ENCODE measurements at regions not wholly inside any gene's neighbourhood (a gene's known extent, or its start where the extent isn't known, plus 50 kb on each side); places are given as distances from the start of the nearest gene placed in this dataset.

GRCh38 chr11:32290783-32291182 is 144.6 kb downstream of the WT1 start (continued):
- TF ChIP-seq PRDM4 (CRISPR knock-in tag; IDR thresholded peaks at IDR 0.05; ENCODE audit: borderline replicate concordance), result no peak
- no peak for TF ChIP-seq ZNF432 (CRISPR knock-in tag; IDR thresholded peaks at IDR 0.05; ENCODE audit: borderline replicate concordance)
- no peak for TF ChIP-seq ZBTB42 (CRISPR knock-in tag; IDR thresholded peaks at IDR 0.05)
- no peak for TF ChIP-seq GTF2F1 (IDR thresholded peaks at IDR 0.05; ENCODE audit: low read length)
- TF ChIP-seq ZNF263 (CRISPR knock-in tag; IDR thresholded peaks at IDR 0.05), result no peak
- no peak for TF ChIP-seq ZC3H4 (CRISPR knock-in tag; IDR thresholded peaks at IDR 0.05; ENCODE audit: borderline replicate concordance)
- TF ChIP-seq ARID4A (CRISPR knock-in tag; IDR thresholded peaks at IDR 0.05; ENCODE audit: borderline replicate concordance), result no peak
- no peak for TF ChIP-seq FOXC1 (CRISPR knock-in tag; IDR thresholded peaks at IDR 0.05; ENCODE audit: borderline replicate concordance)
- TF ChIP-seq HOMEZ (CRISPR knock-in tag; IDR thresholded peaks at IDR 0.05; ENCODE audit: low read depth), result 0 out of 2 replicates have a peak, but pooled peaks have one; percentile 19
- TF ChIP-seq CCAR2 (optimal IDR thresholded peaks at IDR 0.05; ENCODE audit: low read depth, low read length), result no peak
- TF ChIP-seq ZNF232 (CRISPR knock-in tag; IDR thresholded peaks at IDR 0.05; ENCODE audit: borderline replicate concordance), result no peak
- no peak for TF ChIP-seq REPIN1 (CRISPR knock-in tag; IDR thresholded peaks at IDR 0.05; ENCODE audit: borderline replicate concordance, low read depth)
- no peak for TF ChIP-seq ZNF615 (CRISPR knock-in tag; IDR thresholded peaks at IDR 0.05; ENCODE audit: borderline replicate concordance)
- TF ChIP-seq THAP7 (CRISPR knock-in tag; IDR thresholded peaks at IDR 0.05), result no peak
- TF ChIP-seq ZGPAT (CRISPR knock-in tag; IDR thresholded peaks at IDR 0.05), result 0 out of 2 replicates have a peak, but pooled peaks have one; percentile 38
- no peak for TF ChIP-seq KLF13 (CRISPR knock-in tag; IDR thresholded peaks at IDR 0.05)
- TF ChIP-seq ZNF792 (CRISPR knock-in tag; IDR thresholded peaks at IDR 0.05), result peak; percentile 40; the same call in 1 of the 2 replicates
- TF ChIP-seq ZBTB14 (CRISPR knock-in tag; IDR thresholded peaks at IDR 0.05), result no peak
- TF ChIP-seq SIN3B (IDR thresholded peaks at IDR 0.05; ENCODE audit: low read length), result no peak
